Tibial nerve (tissue), 4 donors: ENCODE measurements at regions not wholly inside any gene's neighbourhood (a gene's known extent, or its start where the extent isn't known, plus 50 kb on each side); places are given as distances from the start of the nearest gene placed in this dataset.

Experiments used
- EP300 ChIP-seq, 2 donors: sonication (generic); formaldehyde crosslinking; IDR thresholded peaks; one replicate each; pipeline ENCODE4 v1.6.1; 2017; ENCODE audit warnings: antibody characterized with exemption in 2 of 2, mild to moderate bottlenecking in 1 of 2
- POLR2A ChIP-seq, 2 donors: fragments of 450-650 bp; IDR thresholded peaks; one replicate each; pipeline ENCODE4 v1.6.1; 2017; ENCODE audit warnings: antibody characterized with exemption in 2 of 2, mild to moderate bottlenecking in 2 of 2, moderate library complexity in 2 of 2
- TF ChIP-seq, protein P1 (sequence below), 5 experiments: fragments of 200-600 bp in 3 of 5; fragments of 450-650 bp in 2 of 5; sonication (generic) in 3 of 5; IDR thresholded peaks; one replicate each; pipeline ENCODE4 v1.5.1; 2016 to 2019; ENCODE audit warnings: antibody characterized with exemption in 5 of 5, mild to moderate bottlenecking in 3 of 5, moderate library complexity in 2 of 5

DNA sequence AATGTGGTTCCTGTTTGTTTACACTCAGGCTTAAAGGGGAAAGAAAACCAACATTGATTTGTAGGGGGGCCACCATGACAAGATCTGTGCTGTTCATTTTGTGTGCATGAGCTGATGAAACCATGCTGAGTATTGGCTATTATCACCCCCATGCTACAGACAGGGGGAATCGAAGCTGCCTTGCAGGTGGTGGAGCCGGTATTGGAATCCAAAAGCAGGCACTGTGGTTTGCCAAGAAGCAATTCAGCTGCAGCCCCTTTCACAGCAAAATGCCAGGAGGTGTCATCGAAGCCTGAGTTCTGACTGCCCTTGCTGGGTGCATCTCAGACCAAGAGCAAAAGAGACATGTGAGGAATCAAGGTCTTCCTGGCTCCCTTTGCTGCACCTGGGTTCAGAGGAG, 221.9 kb downstream of the UXS1 start:
- TF ChIP-seq, protein P1, sequence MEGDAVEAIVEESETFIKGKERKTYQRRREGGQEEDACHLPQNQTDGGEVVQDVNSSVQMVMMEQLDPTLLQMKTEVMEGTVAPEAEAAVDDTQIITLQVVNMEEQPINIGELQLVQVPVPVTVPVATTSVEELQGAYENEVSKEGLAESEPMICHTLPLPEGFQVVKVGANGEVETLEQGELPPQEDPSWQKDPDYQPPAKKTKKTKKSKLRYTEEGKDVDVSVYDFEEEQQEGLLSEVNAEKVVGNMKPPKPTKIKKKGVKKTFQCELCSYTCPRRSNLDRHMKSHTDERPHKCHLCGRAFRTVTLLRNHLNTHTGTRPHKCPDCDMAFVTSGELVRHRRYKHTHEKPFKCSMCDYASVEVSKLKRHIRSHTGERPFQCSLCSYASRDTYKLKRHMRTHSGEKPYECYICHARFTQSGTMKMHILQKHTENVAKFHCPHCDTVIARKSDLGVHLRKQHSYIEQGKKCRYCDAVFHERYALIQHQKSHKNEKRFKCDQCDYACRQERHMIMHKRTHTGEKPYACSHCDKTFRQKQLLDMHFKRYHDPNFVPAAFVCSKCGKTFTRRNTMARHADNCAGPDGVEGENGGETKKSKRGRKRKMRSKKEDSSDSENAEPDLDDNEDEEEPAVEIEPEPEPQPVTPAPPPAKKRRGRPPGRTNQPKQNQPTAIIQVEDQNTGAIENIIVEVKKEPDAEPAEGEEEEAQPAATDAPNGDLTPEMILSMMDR (IDR thresholded peaks at IDR 0.05): no peak
- TF ChIP-seq POLR2A (IDR thresholded peaks at IDR 0.05) (no peak), EP300 (IDR thresholded peaks at IDR 0.05) (no peak)
